Kidney (tissue), 13 donors: ENCODE measurements at regions not wholly inside any gene's neighbourhood (a gene's known extent, or its start where the extent isn't known, plus 50 kb on each side); places are given as distances from the start of the nearest gene placed in this dataset.

Source experiments
- DNase-seq, 5 donors: peaks; one replicate each; pipeline ENCODE4 v3.0.0-alpha.2; 2013 to 2020
- FAIRE-seq: peaks from 2 replicates; lab custom pipeline; 2012; peaks lifted over from hg19 to GRCh38; lab: Jason Lieb, UNC
- H3K27ac ChIP-seq, 2 donors: one replicate each; pipeline ENCODE4 v1.7.0; 2013; ENCODE audit warnings: low read depth in 2 of 2, low read length in 2 of 2, inconsistent platforms in 1 of 2
- H3K27me3 ChIP-seq: one replicate; pipeline ENCODE4 v1.7.1; 2013; ENCODE audit warnings: low read length, inconsistent platforms; ENCODE audit not compliant: control insufficient read depth, insufficient read depth
- H3K36me3 ChIP-seq, 3 donors: one replicate each; pipeline versions ENCODE4 v1.7.0 to v1.7.1; 2013; ENCODE audit warnings: low read length in 3 of 3, control low read depth in 1 of 3, inconsistent platforms in 1 of 3; ENCODE audit not compliant: insufficient read depth in 3 of 3, control insufficient read depth in 2 of 3
- H3K4me1 ChIP-seq, 3 donors: one replicate each; pipeline versions ENCODE4 v1.7.0 to v1.7.1; 2013; ENCODE audit warnings: low read length in 3 of 3, inconsistent platforms in 1 of 3, low read depth in 1 of 3; ENCODE audit not compliant: control insufficient read depth in 2 of 3, insufficient read depth in 2 of 3
- H3K4me3 ChIP-seq, 3 donors: one replicate each; pipeline versions ENCODE4 v1.7.0 to v1.8.1; 2013; ENCODE audit warnings: low read length in 3 of 3, control low read depth in 1 of 3, inconsistent platforms in 1 of 3
- H3K9ac ChIP-seq, 3 donors: one replicate each; pipeline versions ENCODE4 v1.7.0 to v1.7.1; 2013; ENCODE audit warnings: low read length in 3 of 3, control low read depth in 1 of 3, inconsistent platforms in 1 of 3
- H3K9me3 ChIP-seq, 3 donors: one replicate each; pipeline versions ENCODE4 v1.7.0 to v1.7.1; 2013; ENCODE audit warnings: low read length in 3 of 3, control low read depth in 1 of 3, inconsistent platforms in 1 of 3; ENCODE audit not compliant: control insufficient read depth in 2 of 3, insufficient read depth in 1 of 3
- CTCF ChIP-seq: IDR thresholded peaks from 3 replicates; pipeline ENCODE4 v1.5.1; 2012; ENCODE audit warnings: mild to moderate bottlenecking, moderate library complexity, borderline replicate concordance; ENCODE audit not compliant: insufficient read depth; ENCODE audit errors: extremely low read depth
- intact Hi-C: fragments of 100-400 bp; cut with DNase I; formaldehyde crosslinking; loops from one replicate; pipeline ENCODE4 v1.11.1; 2022
- donor health status: control.
- donor health status: control.
- donor health status: control.
- donor health status: control.
- donor health status: control.
- donor health status: DM: yes; HTN: yes; CAD: no.
- donor health status: Normal renal cell carcinoma (clear cell type).

GRCh38 chr13:24605923-24606372 is 74.3 kb upstream of the ATP12A start:
- no peak overlapping the region for H3K4me3 ChIP-seq
- H3K36me3 ChIP-seq, result no peaks in the 10 kb centered on the region
- H3K9ac ChIP-seq, result no peak overlapping the region
- H3K27me3 ChIP-seq, result no peaks in the 10 kb centered on the region
- no peaks in the 10 kb centered on the region for H3K4me1 ChIP-seq
- FAIRE-seq (no peak), DNase-seq (peak in 1 of 5 donors; percentile 50)
- intact Hi-C loops, result no loop called here
- H3K27ac ChIP-seq, result no peak overlapping the region
- no peaks in the 10 kb centered on the region for H3K9me3 ChIP-seq
- no peak for TF ChIP-seq CTCF

GRCh38 chr13:24606486-24607170 is 73.6 kb upstream of the ATP12A start:
- Histone ChIP-seq H3K9ac (no peak overlapping the region), H3K27ac (no peak overlapping the region), H3K4me1 (no peaks in the 10 kb centered on the region), H3K36me3 (no peaks in the 10 kb centered on the region), H3K9me3 (no peaks in the 10 kb centered on the region), H3K27me3 (no peaks in the 10 kb centered on the region), H3K4me3 (no peak overlapping the region)
- no peak for FAIRE-seq
- DNase-seq, result no peak
- intact Hi-C loops, result no loop called here
- no peak for TF ChIP-seq CTCF

- H3K9me3 ChIP-seq, result no peaks in the 10 kb centered on the region
- no peak overlapping the region for H3K9ac ChIP-seq
- intact Hi-C loops, result no loop called here
- no peaks in the 10 kb centered on the region for H3K4me1 ChIP-seq
- no peaks in the 10 kb centered on the region for H3K36me3 ChIP-seq
- no peaks in the 10 kb centered on the region for H3K27me3 ChIP-seq
- FAIRE-seq (no peak), DNase-seq (no peak)
- no peak for TF ChIP-seq CTCF
- no peak overlapping the region for H3K27ac ChIP-seq
- H3K4me3 ChIP-seq, result no peak overlapping the region
These were observed 69.3 kb upstream of the ATP12A start for GRCh38 chr13:24610956-24611355.

- TF ChIP-seq CTCF, result no peak
- no peaks in the 10 kb centered on the region for H3K4me1 ChIP-seq
- no peak overlapping the region for H3K4me3 ChIP-seq
- H3K27ac ChIP-seq, result no peak overlapping the region
- H3K36me3 ChIP-seq, result no peaks in the 10 kb centered on the region
- FAIRE-seq (no peak), DNase-seq (no peak)
- no peaks in the 10 kb centered on the region for H3K9me3 ChIP-seq
- H3K9ac ChIP-seq, result no peak overlapping the region
- intact Hi-C loops, result no loop called here
- no peaks in the 10 kb centered on the region for H3K27me3 ChIP-seq
These were observed 67.5 kb upstream of the ATP12A start for GRCh38 chr13:24612726-24613125.
